CD4-positive, alpha-beta T cell treated with Interleukin-21 for 1 hour (primary cell): ENCODE measurements at regions not wholly inside any gene's neighbourhood (a gene's known extent, or its start where the extent isn't known, plus 50 kb on each side); places are given as distances from the start of the nearest gene placed in this dataset.
"Not testable (repeated sequence)": the region's sequence is repeated elsewhere in the genome, so short reads cannot be mapped to it uniquely, and the experiment has no call there.

ENCODE experiments used
- DNase-seq: peaks from one replicate; pipeline ENCODE4 v3.0.0-alpha.2; 2020

- DNase-seq, result no peak
Observed at GRCh38 chr1:89436856-89437255, 73.0 kb downstream of the GBP6 start.

- not testable (repeated sequence) for DNase-seq
Observed at GRCh38 chr1:89438301-89438700, 74.4 kb downstream of the GBP6 start.

GRCh38 chr1:89440911-89441310 is 77.1 kb downstream of the GBP6 start:
- DNase-seq, result no peak

DNA sequence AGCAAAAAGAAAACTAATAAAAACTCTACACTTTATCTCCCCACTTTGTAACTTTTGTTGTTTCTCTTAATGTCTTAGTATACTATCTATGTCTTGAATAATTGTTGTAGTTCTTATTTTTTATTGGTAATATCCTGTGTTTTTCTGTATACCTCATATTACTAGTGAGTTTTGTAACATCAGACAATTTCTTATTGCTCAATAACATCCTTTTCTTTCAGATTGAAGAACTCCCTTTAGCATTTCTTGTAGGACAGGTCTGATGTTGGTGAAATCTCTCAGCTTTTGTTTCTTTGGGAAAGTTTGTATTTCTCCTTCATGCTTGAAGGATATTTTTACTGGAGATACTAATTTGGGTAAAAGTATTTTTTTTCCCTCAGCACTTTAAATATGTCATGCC is 79.8 kb upstream of the LRRC8B start:
- DNase-seq, result no peak

DNA sequence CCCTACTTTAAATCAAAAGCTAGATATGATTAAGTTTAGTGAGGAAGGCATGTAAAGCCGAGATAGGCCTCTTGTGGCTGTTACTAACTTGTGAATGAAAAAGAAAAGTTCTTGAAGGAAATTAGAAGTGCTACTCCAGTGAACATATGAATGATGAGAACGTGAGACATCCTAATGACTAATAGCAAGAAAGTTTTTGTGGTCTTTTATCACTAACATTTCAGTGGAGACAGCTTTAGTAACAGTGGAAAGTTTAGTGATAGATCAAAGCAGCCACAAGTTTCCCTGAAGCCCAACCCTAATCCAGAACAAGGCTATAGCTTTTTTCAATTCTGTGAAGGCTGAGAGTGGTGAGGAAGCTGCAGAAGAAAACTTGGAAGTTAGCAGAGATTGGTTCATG is 73.6 kb upstream of the LRRC8B start:
- DNase-seq, result peak; percentile 9

GRCh38 chr1:89453123-89453972 is 71.3 kb upstream of the LRRC8B start:
- DNase-seq, result no peak

- peak; percentile 79 for DNase-seq
Observed at GRCh38 chr1:89454845-89455521, 69.6 kb upstream of the LRRC8B start.

- DNase-seq, result no peak
Observed at GRCh38 chr1:89457046-89457445, 67.6 kb upstream of the LRRC8B start.

DNA sequence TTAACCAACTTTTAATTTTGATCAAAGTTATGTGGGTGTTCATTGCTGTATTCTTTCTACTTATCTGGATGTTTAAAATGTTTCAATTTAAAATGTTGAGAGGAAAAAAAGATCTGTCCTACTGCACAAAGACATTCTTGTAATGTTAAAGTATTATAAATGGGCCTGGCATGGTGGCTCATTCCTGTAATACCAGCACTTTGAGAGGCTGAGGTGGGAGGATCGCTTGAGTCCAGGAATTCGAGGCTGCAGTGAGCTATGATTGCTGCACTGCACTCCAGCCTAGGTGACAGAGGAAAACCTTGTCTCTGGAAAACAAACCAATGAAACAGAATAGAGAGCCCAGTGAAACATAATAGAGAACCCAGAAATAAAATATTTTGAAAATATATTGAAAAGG is 65.5 kb upstream of the LRRC8B start:
- no peak for DNase-seq

DNA sequence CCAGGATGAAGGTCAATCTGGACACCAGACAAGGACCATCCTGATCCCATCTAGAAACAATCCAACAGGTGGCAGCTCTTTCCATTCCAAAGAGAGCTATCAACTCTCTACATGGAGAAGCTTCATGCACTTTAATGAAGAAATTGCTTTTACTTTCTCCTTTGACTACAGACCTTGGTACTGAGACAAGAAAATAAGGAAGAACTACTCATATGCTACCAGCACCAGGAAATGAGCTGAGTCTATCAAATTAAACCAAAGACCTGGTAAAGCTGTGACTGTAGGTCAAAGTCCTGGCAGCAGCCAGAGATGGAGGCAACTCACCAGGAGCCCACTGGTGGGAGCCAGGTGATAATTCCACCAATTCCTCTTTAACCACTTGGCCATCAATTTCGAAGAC is 64.3 kb upstream of the LRRC8B start:
- no peak for DNase-seq

- no peak for DNase-seq
Observed at GRCh38 chr1:89462250-89462649, 62.4 kb upstream of the LRRC8B start.

DNA sequence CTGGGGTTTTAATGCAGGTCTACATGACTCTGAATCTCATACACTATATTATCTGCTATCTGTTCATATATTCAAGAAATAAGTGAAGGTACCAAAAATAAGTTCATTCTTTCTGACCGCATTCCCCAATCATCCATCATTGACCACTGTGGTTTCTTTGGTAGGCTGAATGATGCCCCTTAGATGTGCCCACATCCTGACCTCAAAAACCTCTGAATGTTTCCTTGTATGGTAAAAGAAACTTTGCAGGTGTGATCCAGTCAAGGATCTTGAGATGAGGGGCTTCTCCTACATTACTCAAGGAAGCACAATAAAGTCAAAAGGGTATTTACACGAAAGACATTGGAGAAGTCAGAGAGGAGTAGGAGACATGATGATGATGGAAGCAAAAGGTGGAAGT is 60.6 kb upstream of the LRRC8B start:
- peak; percentile 35 for DNase-seq

GRCh38 chr1:89465201-89465600 is 59.4 kb upstream of the LRRC8B start:
- no peak for DNase-seq

- DNase-seq, result no peak
Observed at GRCh38 chr1:89466307-89466930, 58.2 kb upstream of the LRRC8B start.

DNA sequence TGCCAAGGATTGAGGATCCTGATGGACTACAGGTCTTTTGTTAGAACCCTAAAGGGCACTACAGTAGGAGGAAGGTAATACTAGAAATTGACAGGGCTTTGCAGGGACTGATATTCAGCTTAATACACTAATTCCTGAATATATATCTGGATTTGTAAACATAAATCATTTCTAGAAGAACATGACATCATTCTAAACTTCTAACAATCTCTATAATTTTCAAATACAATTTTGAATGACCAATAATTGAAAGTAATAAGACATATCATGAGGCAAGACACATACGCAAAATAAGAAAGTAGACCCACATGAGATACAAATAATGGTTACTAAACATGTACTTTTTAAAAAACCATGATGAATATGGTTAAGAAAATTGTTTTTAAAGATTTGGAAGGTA is 52.4 kb upstream of the LRRC8B start:
- DNase-seq, result no peak

- DNase-seq, result no peak
Observed at GRCh38 chr1:89472886-89473417, 51.7 kb upstream of the LRRC8B start.
